PC-3 (cell line): ENCODE measurements at regions not wholly inside any gene's neighbourhood (a gene's known extent, or its start where the extent isn't known, plus 50 kb on each side); places are given as distances from the start of the nearest gene placed in this dataset.

Experiments used
- ATAC-seq: fragments of 200-7000 bp; cut with Tn5 transposase; 2 replicates; pipeline ENCODE4 v1.9.1; 2020; ENCODE audit warnings: mild to moderate bottlenecking, moderate library complexity
- BruUV-seq: library from RNA; stranded (reverse); fragments of 400-500 nt; replicated peaks from 2 replicates; lab custom pipeline; 2021; lab: Mats Ljungman, UMichigan
- CTCF ChIA-PET: fragments of 300-600 bp; sonication (Branson Sonifier 250); formaldehyde crosslinking; loops from one replicate; lab custom pipeline; 2022; ENCODE audit warnings: antibody characterized with exemption; lab: Charles Lee
- POLR2A ChIA-PET: fragments of 300-600 bp; sonication (Branson Sonifier 250); formaldehyde crosslinking; loops from one replicate; lab custom pipeline; 2022; ENCODE audit warnings: antibody characterized with exemption; ENCODE audit not compliant: unreplicated experiment; lab: Charles Lee
- DNase-seq: peaks from one replicate; pipeline ENCODE4 v3.0.0-alpha.2; 2015
- H2AFZ ChIP-seq: fragments of 300-600 bp; sonication (generic); 2 replicates; pipeline ENCODE4 v1.6.0; 2016; ENCODE audit warnings: antibody characterized with exemption, low read length
- H3F3A ChIP-seq: fragments of 300-600 bp; sonication (generic); one replicate; pipeline ENCODE4 v1.6.0; 2017; ENCODE audit warnings: antibody characterized with exemption, low read length, control low read depth, mild to moderate bottlenecking; ENCODE audit not compliant: unreplicated experiment
- H3K27ac ChIP-seq: fragments of 300-600 bp; sonication (generic); 2 replicates; pipeline ENCODE4 v1.5.1; 2016; ENCODE audit warnings: mild to moderate bottlenecking, low read length
- H3K27me3 ChIP-seq: fragments of 300-600 bp; sonication (generic); 2 replicates; pipeline ENCODE4 v1.6.1; 2016; ENCODE audit warnings: low read length, mixed read lengths
- H3K36me3 ChIP-seq: fragments of 300-600 bp; sonication (generic); 2 replicates; pipeline ENCODE4 v1.6.1; 2016; ENCODE audit warnings: low read depth, mixed run types, low read length, mixed read lengths
- H3K4me1 ChIP-seq: fragments of 300-600 bp; sonication (generic); 2 replicates; pipeline ENCODE4 v1.5.1; 2016; ENCODE audit warnings: low read length; ENCODE audit not compliant: insufficient read depth
- H3K4me2 ChIP-seq: fragments of 300-600 bp; sonication (generic); 2 replicates; pipeline ENCODE4 v1.6.0; 2016; ENCODE audit warnings: low read length
- H3K4me3 ChIP-seq: fragments of 300-600 bp; sonication (generic); 2 replicates; pipeline ENCODE4 v1.5.1; 2016; ENCODE audit warnings: mild to moderate bottlenecking, low read length, mixed read lengths
- H3K79me2 ChIP-seq: fragments of 300-600 bp; sonication (generic); 2 replicates; pipeline ENCODE4 v1.6.1; 2017; ENCODE audit warnings: low read length, mixed read lengths
- H3K9ac ChIP-seq: fragments of 300-600 bp; sonication (generic); 2 replicates; pipeline ENCODE4 v1.6.0; 2016; ENCODE audit warnings: mild to moderate bottlenecking, low read length
- H3K9me2 ChIP-seq: fragments of 300-600 bp; sonication (generic); replicated peaks from 2 replicates; pipeline ENCODE4 v1.6.1; 2016; ENCODE audit warnings: mixed run types, low read length, mixed read lengths
- H3K9me3 ChIP-seq: fragments of 300-600 bp; sonication (generic); 2 replicates; pipeline ENCODE4 v1.6.1; 2016; ENCODE audit warnings: low read length, mixed read lengths
- H4K20me1 ChIP-seq: fragments of 300-600 bp; sonication (generic); 2 replicates; pipeline ENCODE4 v1.6.1; 2016; ENCODE audit warnings: low read length, mixed read lengths
- CTCF ChIP-seq: fragments of 300-600 bp; sonication (generic); conservative IDR thresholded peaks from 2 replicates; pipeline ENCODE4 v1.5.1; 2017; ENCODE audit warnings: antibody characterized with exemption, low read depth, mild to moderate bottlenecking, low read length
- EZH2 ChIP-seq: fragments of 300-600 bp; sonication (generic); IDR thresholded peaks from one replicate; pipeline ENCODE4 v1.6.1; 2017; ENCODE audit warnings: antibody characterized with exemption, mild to moderate bottlenecking, low read length; ENCODE audit not compliant: unreplicated experiment
- EZH2phosphoT487 ChIP-seq: fragments of 300-600 bp; sonication (generic); IDR thresholded peaks from 2 replicates; pipeline ENCODE4 v1.6.1; 2018; ENCODE audit warnings: mild to moderate bottlenecking, antibody characterized with exemption, low read length, borderline replicate concordance
- intact Hi-C: fragments of 100-400 bp; cut with micrococcal nuclease; formaldehyde crosslinking; loops from 2 replicates; pipeline ENCODE4 v1.9.0; 2023

DNA sequence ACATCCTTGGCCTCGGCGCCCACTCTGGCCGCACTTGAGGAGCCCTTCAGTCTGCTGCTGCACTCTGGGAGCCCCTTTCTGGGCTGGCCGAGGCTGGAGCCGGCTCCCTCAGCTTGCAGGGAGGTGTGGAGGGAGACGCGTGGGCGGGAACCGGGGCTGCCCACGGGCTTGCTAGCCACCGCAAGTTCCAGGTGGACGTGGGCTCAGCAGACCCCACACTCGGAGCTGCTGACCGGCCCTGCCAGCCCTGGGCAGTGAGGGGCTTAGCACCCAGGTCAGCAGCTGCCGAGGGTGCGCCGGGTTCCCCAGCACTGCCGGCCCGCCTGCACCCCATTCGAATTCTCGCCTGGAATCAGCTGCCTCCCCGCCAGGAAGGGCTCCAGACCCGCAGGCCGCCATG, 1892.3 kb upstream of the PCDH7 start:
- no peak for DNase-seq

GRCh38 chr4:28831867-28832266, 1888.3 kb upstream of the PCDH7 start:
- no peaks in the 10 kb centered on the region for H3K9me2 ChIP-seq
- no peaks in the 10 kb centered on the region for H3K9me3 ChIP-seq
- H3K36me3 ChIP-seq = no peaks in the 10 kb centered on the region
- CTCF ChIA-PET = no interaction called here
- no peaks in the 10 kb centered on the region for H3F3A ChIP-seq
- no peak overlapping the region for H3K27ac ChIP-seq
- no peak overlapping the region for H3K4me3 ChIP-seq
- DNase-seq (no peak), ATAC-seq (no peak)
- no peak overlapping the region for H3K4me2 ChIP-seq
- intact Hi-C loops = no loop called here
- POLR2A ChIA-PET = no interaction called here
- TF ChIP-seq EZH2phosphoT487 (no peak), EZH2 (no peak), CTCF (no peak)
- no peaks in the 10 kb centered on the region for H3K4me1 ChIP-seq
- no peaks in the 10 kb centered on the region for H4K20me1 ChIP-seq
- no peak overlapping the region for H2AFZ ChIP-seq
- no TSS peak for BruUV-seq
- no peak overlapping the region for H3K9ac ChIP-seq
- no peaks in the 10 kb centered on the region for H3K79me2 ChIP-seq
- H3K27me3 ChIP-seq = no peaks in the 10 kb centered on the region

More for the DNA sequence above, 1892.3 kb upstream of the PCDH7 start:
- Histone ChIP-seq H3K9me3 (no peaks in the 10 kb centered on the region), H3K4me3 (no peak overlapping the region), H4K20me1 (no peaks in the 10 kb centered on the region), H3K27ac (no peak overlapping the region), H3K79me2 (no peaks in the 10 kb centered on the region), H3K4me2 (no peak overlapping the region), H3K36me3 (no peaks in the 10 kb centered on the region), H3F3A (no peaks in the 10 kb centered on the region), H2AFZ (no peak overlapping the region), H3K4me1 (no peaks in the 10 kb centered on the region), H3K27me3 (no peaks in the 10 kb centered on the region), H3K9ac (no peak overlapping the region), H3K9me2 (no peaks in the 10 kb centered on the region)
- ChIA-PET CTCF (no interaction called here), POLR2A (no interaction called here)
- no peak for ATAC-seq
- intact Hi-C loops = no loop called here
- no TSS peak for BruUV-seq
- no peak for TF ChIP-seq CTCF
- TF ChIP-seq EZH2phosphoT487 = no peak
- no peak for TF ChIP-seq EZH2

- DNase-seq = no peak
- POLR2A ChIA-PET = no interaction called here
- H3K27ac ChIP-seq = no peak overlapping the region
- no peaks in the 10 kb centered on the region for H3K79me2 ChIP-seq
- TF ChIP-seq EZH2 (no peak), CTCF (no peak), EZH2phosphoT487 (no peak)
- H2AFZ ChIP-seq = no peak overlapping the region
- intact Hi-C loops = no loop called here
- no peak overlapping the region for H3K4me2 ChIP-seq
- H3K9me3 ChIP-seq = no peaks in the 10 kb centered on the region
- H3F3A ChIP-seq = no peaks in the 10 kb centered on the region
- BruUV-seq = no TSS peak
- no peak overlapping the region for H3K9ac ChIP-seq
- ATAC-seq = no peak
- no peaks in the 10 kb centered on the region for H3K9me2 ChIP-seq
- no peaks in the 10 kb centered on the region for H3K4me1 ChIP-seq
- H3K27me3 ChIP-seq = no peaks in the 10 kb centered on the region
- no peak overlapping the region for H3K4me3 ChIP-seq
- CTCF ChIA-PET = no interaction called here
- H4K20me1 ChIP-seq = no peaks in the 10 kb centered on the region
- H3K36me3 ChIP-seq = no peaks in the 10 kb centered on the region
Measured at GRCh38 chr4:28832444-28832843, 1887.7 kb upstream of the PCDH7 start.
